Muscle layer of duodenum (tissue), 2 donors: ENCODE measurements at regions not wholly inside any gene's neighbourhood (a gene's known extent, or its start where the extent isn't known, plus 50 kb on each side); places are given as distances from the start of the nearest gene placed in this dataset.

ENCODE experiments used
- H3K27ac ChIP-seq: one replicate; pipeline ENCODE4 v1.7.0; 2013; ENCODE audit warnings: mild to moderate bottlenecking, low read length
- H3K27me3 ChIP-seq: one replicate; pipeline ENCODE4 v1.7.0; 2013; ENCODE audit warnings: low read depth, mild to moderate bottlenecking, control low read depth, low read length
- H3K36me3 ChIP-seq, 2 donors: one replicate each; pipeline ENCODE4 v1.7.0; 2013; ENCODE audit warnings: low read length in 2 of 2, control low read depth in 1 of 2, mild to moderate bottlenecking in 1 of 2; ENCODE audit not compliant: insufficient read depth in 2 of 2, control insufficient read depth in 1 of 2
- H3K4me1 ChIP-seq, 2 donors: one replicate each; pipeline ENCODE4 v1.7.0; 2013; ENCODE audit warnings: low read length in 2 of 2, mild to moderate bottlenecking in 2 of 2, control low read depth in 1 of 2, moderate library complexity in 1 of 2; ENCODE audit not compliant: insufficient read depth in 2 of 2, control insufficient read depth in 1 of 2
- H3K4me3 ChIP-seq, 2 donors: one replicate each; pipeline ENCODE4 v1.7.0; 2013; ENCODE audit warnings: low read length in 2 of 2, low read depth in 1 of 2, mild to moderate bottlenecking in 1 of 2
- H3K9me3 ChIP-seq, 2 donors: one replicate each; pipeline ENCODE4 v1.7.0; 2013; ENCODE audit warnings: low read length in 2 of 2, control low read depth in 1 of 2, mild to moderate bottlenecking in 1 of 2; ENCODE audit not compliant: control insufficient read depth in 1 of 2
- donor health status: healthy.

GRCh38 chr3:152102410-152102809 is 166.3 kb upstream of the MBNL1 start:
- H3K36me3 ChIP-seq = no peaks in the 10 kb centered on the region
- no peaks in the 10 kb centered on the region for H3K27me3 ChIP-seq
- H3K4me3 ChIP-seq = no peak overlapping the region
- H3K27ac ChIP-seq = no peak overlapping the region
- no peaks in the 10 kb centered on the region for H3K4me1 ChIP-seq
- no peaks in the 10 kb centered on the region for H3K9me3 ChIP-seq

DNA sequence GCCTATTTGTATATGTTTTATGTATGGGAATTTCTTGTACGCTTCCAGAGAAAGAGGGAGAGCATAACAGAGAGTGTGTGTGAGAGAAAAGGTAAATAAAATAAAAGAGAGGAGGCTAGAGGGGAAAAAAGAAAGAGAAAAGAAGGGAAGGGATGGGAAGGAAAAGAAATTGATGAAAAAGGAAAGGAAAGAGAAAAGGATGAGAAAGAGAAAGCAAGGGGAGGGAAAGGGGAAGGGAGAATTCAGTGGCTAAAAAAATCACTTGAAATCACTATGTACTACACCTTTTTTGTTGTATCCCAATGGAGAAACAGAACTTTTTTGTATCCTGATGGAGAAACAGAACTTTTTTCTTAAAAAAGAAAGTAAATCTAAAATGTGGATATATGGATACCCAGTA is 165.5 kb upstream of the MBNL1 start:
- Histone ChIP-seq H3K27ac (no peak overlapping the region), H3K36me3 (no peaks in the 10 kb centered on the region), H3K4me3 (no peak overlapping the region), H3K9me3 (no peaks in the 10 kb centered on the region), H3K27me3 (no peaks in the 10 kb centered on the region), H3K4me1 (no peaks in the 10 kb centered on the region)

GRCh38 chr3:152104847-152105415 is 163.8 kb upstream of the MBNL1 start:
- no peak overlapping the region for H3K27ac ChIP-seq
- no peak overlapping the region for H3K4me3 ChIP-seq
- H3K36me3 ChIP-seq = no peaks in the 10 kb centered on the region
- no peaks in the 10 kb centered on the region for H3K9me3 ChIP-seq
- H3K27me3 ChIP-seq = no peaks in the 10 kb centered on the region
- H3K4me1 ChIP-seq = no peaks in the 10 kb centered on the region

DNA sequence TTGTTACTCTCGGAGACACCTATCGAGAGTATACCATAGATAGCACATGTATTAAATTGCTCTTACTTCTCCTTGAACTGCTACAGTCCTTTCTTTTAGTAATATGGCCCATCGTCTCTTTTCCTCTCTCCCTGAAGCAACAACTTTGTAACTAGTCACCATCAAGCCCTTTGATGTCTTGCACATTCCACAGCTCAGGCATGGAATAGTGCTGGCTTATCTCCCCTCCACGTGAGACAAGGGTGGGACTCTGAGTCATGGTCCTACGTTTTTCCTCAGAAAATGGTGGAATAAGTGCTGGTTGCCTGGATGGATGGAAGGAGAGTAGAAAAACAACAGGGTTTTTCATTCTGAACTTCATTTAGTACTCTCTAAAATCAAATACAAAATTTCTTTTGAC is 163.3 kb upstream of the MBNL1 start:
- no peak overlapping the region for H3K4me3 ChIP-seq
- no peaks in the 10 kb centered on the region for H3K4me1 ChIP-seq
- no peaks in the 10 kb centered on the region for H3K9me3 ChIP-seq

GRCh38 chr3:152109038-152109437 is 159.7 kb upstream of the MBNL1 start:
- no peak overlapping the region for H3K4me3 ChIP-seq
- H3K9me3 ChIP-seq = no peaks in the 10 kb centered on the region
- no peaks in the 10 kb centered on the region for H3K4me1 ChIP-seq

More for the DNA sequence above, 163.3 kb upstream of the MBNL1 start:
- H3K27me3 ChIP-seq = no peaks in the 10 kb centered on the region
- no peaks in the 10 kb centered on the region for H3K36me3 ChIP-seq
- no peak overlapping the region for H3K27ac ChIP-seq

GRCh38 chr3:152113413-152113812 is 155.3 kb upstream of the MBNL1 start:
- H3K9me3 ChIP-seq = peaks cover 0 to 2% of the 10 kb centered on the region in 2 donors
- H3K27me3 ChIP-seq = no peaks in the 10 kb centered on the region
- no peak overlapping the region for H3K27ac ChIP-seq
- H3K4me3 ChIP-seq = no peak overlapping the region
- H3K36me3 ChIP-seq = no peaks in the 10 kb centered on the region
- H3K4me1 ChIP-seq = no peaks in the 10 kb centered on the region

More at GRCh38 chr3:152109038-152109437, 159.7 kb upstream of the MBNL1 start:
- H3K27me3 ChIP-seq = no peaks in the 10 kb centered on the region
- no peak overlapping the region for H3K27ac ChIP-seq
- H3K36me3 ChIP-seq = no peaks in the 10 kb centered on the region

DNA sequence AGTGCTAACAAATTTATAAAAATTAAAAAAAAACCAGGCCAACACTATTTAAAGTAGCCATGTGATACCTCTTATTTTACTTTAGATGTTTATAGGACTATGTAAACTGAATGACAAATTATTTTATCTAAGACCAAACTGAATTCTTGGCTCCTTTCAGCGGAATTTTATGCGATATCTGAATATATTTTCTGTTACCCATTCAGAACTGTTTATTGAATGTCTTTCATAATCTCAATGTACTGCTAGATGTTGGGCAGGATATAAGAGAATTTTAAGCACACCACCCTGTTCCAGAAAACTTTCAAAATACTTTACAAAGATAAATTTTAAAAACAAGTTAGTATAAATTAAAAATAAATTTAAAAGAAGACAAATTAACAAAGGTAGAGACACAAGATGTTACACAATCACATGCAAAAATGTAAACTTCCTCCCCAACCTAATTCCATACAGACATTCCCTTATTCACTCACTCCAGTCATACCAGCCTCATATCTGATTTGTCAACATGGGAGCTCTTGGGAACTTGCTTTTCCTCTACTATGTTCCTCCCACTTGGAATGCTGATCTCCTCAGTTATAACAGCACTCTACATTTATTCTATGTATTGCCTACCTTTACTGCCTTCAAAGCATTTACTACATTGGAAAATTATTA is 154.6 kb upstream of the MBNL1 start:
- Histone ChIP-seq H3K4me1 (no peaks in the 10 kb centered on the region), H3K36me3 (no peaks in the 10 kb centered on the region), H3K9me3 (peaks cover 0 to 2% of the 10 kb centered on the region in 2 donors), H3K27ac (no peak overlapping the region), H3K4me3 (no peak overlapping the region), H3K27me3 (no peaks in the 10 kb centered on the region)

- no peaks in the 10 kb centered on the region for H3K4me1 ChIP-seq
- no peaks in the 10 kb centered on the region for H3K36me3 ChIP-seq
- H3K4me3 ChIP-seq = no peak overlapping the region
- no peaks in the 10 kb centered on the region for H3K27me3 ChIP-seq
- H3K9me3 ChIP-seq = peaks cover 0 to 2% of the 10 kb centered on the region in 2 donors
- H3K27ac ChIP-seq = no peak overlapping the region
Measured at GRCh38 chr3:152120601-152121269, 148.0 kb upstream of the MBNL1 start.

DNA sequence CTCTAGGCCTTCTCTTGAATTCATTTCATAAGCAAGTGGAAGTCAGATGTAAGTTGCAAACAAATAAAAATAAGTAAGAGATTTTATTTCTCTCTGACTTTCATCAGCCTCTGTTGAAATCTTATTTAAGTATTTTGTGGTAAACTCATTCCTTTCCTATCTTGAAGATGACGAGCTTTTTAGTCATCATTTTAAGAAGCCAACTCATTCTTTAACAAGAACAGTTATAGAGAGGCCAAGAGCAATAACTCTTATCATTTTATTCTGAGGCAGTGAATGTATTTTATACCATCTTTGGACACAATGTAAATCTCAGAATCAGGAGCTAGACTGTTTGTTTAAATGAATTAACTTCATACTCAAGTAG is 147.5 kb upstream of the MBNL1 start:
- Histone ChIP-seq H3K27ac (no peak overlapping the region), H3K4me3 (no peak overlapping the region)

GRCh38 chr3:152122851-152123250 is 145.9 kb upstream of the MBNL1 start:
- Histone ChIP-seq H3K4me1 (no peaks in the 10 kb centered on the region), H3K4me3 (no peak overlapping the region), H3K27ac (no peak overlapping the region), H3K27me3 (no peaks in the 10 kb centered on the region), H3K9me3 (no peaks in the 10 kb centered on the region), H3K36me3 (no peaks in the 10 kb centered on the region)

More for the DNA sequence above, 147.5 kb upstream of the MBNL1 start:
- Histone ChIP-seq H3K27me3 (no peaks in the 10 kb centered on the region), H3K9me3 (peaks cover 0 to 2% of the 10 kb centered on the region in 2 donors), H3K36me3 (no peaks in the 10 kb centered on the region), H3K4me1 (no peaks in the 10 kb centered on the region)

- no peaks in the 10 kb centered on the region for H3K27me3 ChIP-seq
- H3K9me3 ChIP-seq = no peaks in the 10 kb centered on the region
- no peaks in the 10 kb centered on the region for H3K36me3 ChIP-seq
- no peaks in the 10 kb centered on the region for H3K4me1 ChIP-seq
- H3K4me3 ChIP-seq = no peak overlapping the region
- H3K27ac ChIP-seq = no peak overlapping the region
Measured at GRCh38 chr3:152123457-152123856, 145.3 kb upstream of the MBNL1 start.
